GM23338 (cell line): ENCODE measurements at regions not wholly inside any gene's neighbourhood (a gene's known extent, or its start where the extent isn't known, plus 50 kb on each side); places are given as distances from the start of the nearest gene placed in this dataset.

Experiments used
- CTCF ChIP-seq, 2 experiments: fragments of 200-600 bp in 1 of 2; sonication (generic) in 1 of 2; conservative IDR thresholded peaks; 2 replicates each; pipeline versions ENCODE4 v1.5.1 to v1.6.1; 2016 to 2017; ENCODE audit warnings: antibody characterized with exemption in 2 of 2, low read depth in 2 of 2, mild to moderate bottlenecking in 2 of 2, moderate library complexity in 1 of 2
- EZH2phosphoT487 ChIP-seq: fragments of 200-600 bp; sonication (generic); IDR thresholded peaks from one replicate; pipeline ENCODE4 v1.8.1; 2018; ENCODE audit warnings: antibody characterized with exemption; ENCODE audit not compliant: unreplicated experiment
- POLR2AphosphoS5 ChIP-seq: IDR thresholded peaks from 2 replicates; pipeline ENCODE4 v1.6.1; 2016; ENCODE audit warnings: antibody characterized with exemption, low read depth
- REST ChIP-seq: IDR thresholded peaks from one replicate; pipeline ENCODE4 v1.6.1; 2018; ENCODE audit warnings: antibody characterized with exemption; ENCODE audit not compliant: unreplicated experiment
- ZNF114 ChIP-seq: fragments of 250-450 bp; sonication (Bioruptor Pico); IDR thresholded peaks from 2 replicates; pipeline ENCODE4 v1.5.0; 2020; ENCODE audit warnings: mild to moderate bottlenecking, moderate library complexity

- TF ChIP-seq REST, result no peak
- TF ChIP-seq CTCF (conservative IDR thresholded peaks at IDR 0.05; ENCODE audit: low read depth in 2 of 2), result no peak
- no peak for TF ChIP-seq EZH2phosphoT487
- TF ChIP-seq POLR2AphosphoS5, result no peak
- no peak for TF ChIP-seq ZNF114
Observed at GRCh38 chr6:134551245-134551960, 233.5 kb upstream of the SGK1 start.
